Lower lobe of right lung (tissue), 2 donors: ENCODE measurements at regions not wholly inside any gene's neighbourhood (a gene's known extent, or its start where the extent isn't known, plus 50 kb on each side); places are given as distances from the start of the nearest gene placed in this dataset.

Experiments
- ATAC-seq, 2 donors: fragments of 200-7000 bp; cut with Tn5 transposase; one replicate each; pipeline ENCODE4 v1.9.1; 2020 to 2022; ENCODE audit warnings: mild to moderate bottlenecking in 2 of 2, moderate library complexity in 2 of 2
- DNase-seq: peaks from one replicate; pipeline ENCODE4 v3.0.0-alpha.2; 2020
- H3K27ac ChIP-seq: fragments of 200-600 bp; one replicate; pipeline ENCODE4 v1.8.0; 2022
- H3K27me3 ChIP-seq: fragments of 200-600 bp; one replicate; pipeline ENCODE4 v1.8.0; 2022; ENCODE audit warnings: low read depth
- H3K36me3 ChIP-seq: fragments of 200-600 bp; one replicate; pipeline ENCODE4 v1.8.0; 2022; ENCODE audit warnings: mild to moderate bottlenecking
- H3K4me1 ChIP-seq: fragments of 200-600 bp; one replicate; pipeline ENCODE4 v1.8.0; 2022
- H3K4me3 ChIP-seq: fragments of 200-600 bp; one replicate; pipeline ENCODE4 v1.8.0; 2022; ENCODE audit warnings: mild to moderate bottlenecking
- H3K9me3 ChIP-seq: fragments of 200-600 bp; one replicate; pipeline ENCODE4 v1.8.0; 2022
- CTCF ChIP-seq: fragments of 200-600 bp; IDR thresholded peaks from one replicate; pipeline ENCODE4 v1.8.0; 2022; ENCODE audit warnings: antibody characterized with exemption, mild to moderate bottlenecking
- intact Hi-C: fragments of 100-400 bp; cut with DNase I; formaldehyde crosslinking; loops from one replicate; pipeline ENCODE4 v1.11.0; 2022
- donor health status: DM: no; HTN: yes; CAD: no; lungs with severe emphysema.

- Histone ChIP-seq H3K27me3 (no peaks in the 10 kb centered on the region), H3K9me3 (no peaks in the 10 kb centered on the region), H3K4me3 (no peak overlapping the region), H3K27ac (no peak overlapping the region), H3K4me1 (peaks cover 27% of the 10 kb centered on the region), H3K36me3 (no peaks in the 10 kb centered on the region)
- no peak for DNase-seq
- ATAC-seq, result peak in 1 of 2 donors; percentile 49
- intact Hi-C loops, result no loop called here
- no peak for TF ChIP-seq CTCF
Measured at GRCh38 chr5:56641635-56642260, 173.6 kb upstream of the MAP3K1 start.

GRCh38 chr5:56640763-56641406 lies 174.5 kb upstream of the MAP3K1 start:
- Histone ChIP-seq H3K4me1 (peaks cover 27% of the 10 kb centered on the region), H3K4me3 (no peak overlapping the region), H3K27ac (no peak overlapping the region), H3K36me3 (no peaks in the 10 kb centered on the region), H3K27me3 (no peaks in the 10 kb centered on the region), H3K9me3 (no peaks in the 10 kb centered on the region)
- no peak for TF ChIP-seq CTCF
- peak; percentile 44 to 74 for ATAC-seq
- intact Hi-C loops, result no loop called here
- DNase-seq, result peak; percentile 63

GRCh38 chr5:56639476-56639875 lies 175.9 kb upstream of the MAP3K1 start:
- intact Hi-C loops, result no loop called here

GRCh38 chr5:56638768-56639238 lies 176.5 kb upstream of the MAP3K1 start:
- no peaks in the 10 kb centered on the region for H3K9me3 ChIP-seq
- intact Hi-C loops, result no loop called here
- no peak for TF ChIP-seq CTCF
- no peak for DNase-seq
- H3K27ac ChIP-seq, result no peak overlapping the region
- H3K4me3 ChIP-seq, result no peak overlapping the region
- H3K27me3 ChIP-seq, result no peaks in the 10 kb centered on the region
- H3K36me3 ChIP-seq, result no peaks in the 10 kb centered on the region
- peaks cover 27% of the 10 kb centered on the region for H3K4me1 ChIP-seq
- ATAC-seq, result peak; percentile 29 to 42

More at GRCh38 chr5:56639476-56639875, 175.9 kb upstream of the MAP3K1 start:
- Histone ChIP-seq H3K9me3 (no peaks in the 10 kb centered on the region), H3K27me3 (no peaks in the 10 kb centered on the region), H3K36me3 (no peaks in the 10 kb centered on the region), H3K27ac (no peak overlapping the region), H3K4me3 (no peak overlapping the region), H3K4me1 (peaks cover 27% of the 10 kb centered on the region)
- no peak for ATAC-seq
- no peak for DNase-seq
- no peak for TF ChIP-seq CTCF

GRCh38 chr5:56638061-56638621 lies 177.2 kb upstream of the MAP3K1 start:
- no peak overlapping the region for H3K4me3 ChIP-seq
- intact Hi-C loops, result no loop called here
- H3K4me1 ChIP-seq, result peaks cover 27% of the 10 kb centered on the region
- TF ChIP-seq CTCF, result no peak
- H3K9me3 ChIP-seq, result no peaks in the 10 kb centered on the region
- no peak overlapping the region for H3K27ac ChIP-seq
- H3K36me3 ChIP-seq, result no peaks in the 10 kb centered on the region
- H3K27me3 ChIP-seq, result no peaks in the 10 kb centered on the region
- DNase-seq (no peak), ATAC-seq (peak; percentile 32)
